ENCODE measurements at regions not wholly inside any gene's neighbourhood (a gene's known extent, or its start where the extent isn't known, plus 50 kb on each side); places are given as distances from the start of the nearest gene placed in this dataset.

DNA sequence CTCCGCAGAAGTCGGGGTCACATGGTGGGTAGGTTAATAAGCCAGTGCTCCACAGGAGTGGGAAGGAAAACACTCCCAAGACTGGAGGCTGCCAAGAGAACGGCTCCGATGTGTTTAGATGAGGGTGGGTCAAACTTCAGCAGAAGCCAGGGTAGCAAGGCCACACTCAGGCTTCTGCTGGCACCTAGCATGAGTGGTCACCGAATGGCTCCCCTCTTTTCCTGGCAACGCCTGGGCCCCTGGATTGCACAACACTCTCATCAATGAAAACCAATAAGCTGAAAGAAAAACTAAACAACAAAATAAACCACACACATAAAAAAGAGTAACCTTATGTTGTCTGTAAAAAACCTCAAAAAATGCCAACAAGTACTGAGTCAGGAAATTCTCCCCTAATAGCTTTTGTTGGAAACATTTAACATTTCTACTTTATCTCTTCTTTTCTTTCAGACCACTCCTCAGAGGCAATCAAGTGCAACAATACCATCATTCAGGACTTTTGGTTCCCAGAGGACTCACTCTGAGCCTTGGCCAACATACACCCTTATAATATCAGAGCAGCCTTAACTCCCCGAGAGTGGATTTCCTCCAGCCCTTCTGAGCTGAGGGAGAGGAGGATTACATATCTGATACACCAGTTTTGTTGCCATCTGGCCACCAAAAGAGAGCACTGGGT is 279.9 kb downstream of the ENC1 start:
- Histone ChIP-seq H3K9me3 (ENCODE audit: control insufficient read depth, insufficient read depth, low read length) (no peaks in the 10 kb centered on the region), H3K27ac (ENCODE audit: low read depth, low read length) (no peak overlapping the region), H3K27me3 (ENCODE audit: control insufficient read depth, insufficient read depth, low read length) (peaks cover 7% of the 10 kb centered on the region), H3K4me3 (ENCODE audit: low read depth, low read length) (no peak overlapping the region)
- TF ChIP-seq, protein P1, sequence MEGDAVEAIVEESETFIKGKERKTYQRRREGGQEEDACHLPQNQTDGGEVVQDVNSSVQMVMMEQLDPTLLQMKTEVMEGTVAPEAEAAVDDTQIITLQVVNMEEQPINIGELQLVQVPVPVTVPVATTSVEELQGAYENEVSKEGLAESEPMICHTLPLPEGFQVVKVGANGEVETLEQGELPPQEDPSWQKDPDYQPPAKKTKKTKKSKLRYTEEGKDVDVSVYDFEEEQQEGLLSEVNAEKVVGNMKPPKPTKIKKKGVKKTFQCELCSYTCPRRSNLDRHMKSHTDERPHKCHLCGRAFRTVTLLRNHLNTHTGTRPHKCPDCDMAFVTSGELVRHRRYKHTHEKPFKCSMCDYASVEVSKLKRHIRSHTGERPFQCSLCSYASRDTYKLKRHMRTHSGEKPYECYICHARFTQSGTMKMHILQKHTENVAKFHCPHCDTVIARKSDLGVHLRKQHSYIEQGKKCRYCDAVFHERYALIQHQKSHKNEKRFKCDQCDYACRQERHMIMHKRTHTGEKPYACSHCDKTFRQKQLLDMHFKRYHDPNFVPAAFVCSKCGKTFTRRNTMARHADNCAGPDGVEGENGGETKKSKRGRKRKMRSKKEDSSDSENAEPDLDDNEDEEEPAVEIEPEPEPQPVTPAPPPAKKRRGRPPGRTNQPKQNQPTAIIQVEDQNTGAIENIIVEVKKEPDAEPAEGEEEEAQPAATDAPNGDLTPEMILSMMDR (IDR thresholded peaks at IDR 0.05; ENCODE audit: low read depth, low read length), result no peak
- ChIA-PET CTCF (no interaction called here), POLR2A (no interaction called here)
- DNase-seq (ENCODE audit: low read depth, low spot score), result no peak

DNA sequence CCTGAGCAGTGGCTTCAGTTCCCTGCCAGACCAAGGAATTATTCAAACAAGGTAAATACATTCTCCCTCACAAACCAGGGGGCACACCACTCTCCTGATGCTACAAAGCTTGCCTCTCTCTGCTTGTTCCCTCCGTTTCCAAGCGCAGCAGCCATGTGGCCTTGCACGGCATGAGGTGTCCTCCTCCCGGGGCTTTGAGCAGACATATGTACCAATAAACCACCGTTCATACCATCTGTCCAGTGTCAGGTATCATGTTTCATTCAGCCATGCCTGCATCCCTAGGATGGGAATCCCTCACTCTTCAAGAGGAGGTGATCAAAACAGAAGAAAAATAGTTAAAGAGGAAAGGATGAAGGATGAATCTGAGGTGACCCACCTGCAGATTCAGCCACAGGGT is 282.7 kb downstream of the ENC1 start:
- CTCF ChIA-PET, result interaction anchor here (0.6 kb wide), 1 partner anchor 259 kb away, joined by 3 read pairs; no protein-coding TSS in a partner anchor
- DNase-seq (ENCODE audit: low read depth, low spot score), result no peak
- H3K4me3 ChIP-seq (ENCODE audit: low read depth, low read length), result no peak overlapping the region
- no peaks in the 10 kb centered on the region for H3K9me3 ChIP-seq (ENCODE audit: control insufficient read depth, insufficient read depth, low read length)
- TF ChIP-seq, protein P1 (IDR thresholded peaks at IDR 0.05; ENCODE audit: low read depth, low read length), result no peak
- no peaks in the 10 kb centered on the region for H3K27me3 ChIP-seq (ENCODE audit: control insufficient read depth, insufficient read depth, low read length)
- POLR2A ChIA-PET, result interaction anchor here (0.7 kb wide), 1 partner anchor 34 kb away, joined by 3 read pairs; no protein-coding TSS in a partner anchor
- no peak overlapping the region for H3K27ac ChIP-seq (ENCODE audit: low read depth, low read length)

DNA sequence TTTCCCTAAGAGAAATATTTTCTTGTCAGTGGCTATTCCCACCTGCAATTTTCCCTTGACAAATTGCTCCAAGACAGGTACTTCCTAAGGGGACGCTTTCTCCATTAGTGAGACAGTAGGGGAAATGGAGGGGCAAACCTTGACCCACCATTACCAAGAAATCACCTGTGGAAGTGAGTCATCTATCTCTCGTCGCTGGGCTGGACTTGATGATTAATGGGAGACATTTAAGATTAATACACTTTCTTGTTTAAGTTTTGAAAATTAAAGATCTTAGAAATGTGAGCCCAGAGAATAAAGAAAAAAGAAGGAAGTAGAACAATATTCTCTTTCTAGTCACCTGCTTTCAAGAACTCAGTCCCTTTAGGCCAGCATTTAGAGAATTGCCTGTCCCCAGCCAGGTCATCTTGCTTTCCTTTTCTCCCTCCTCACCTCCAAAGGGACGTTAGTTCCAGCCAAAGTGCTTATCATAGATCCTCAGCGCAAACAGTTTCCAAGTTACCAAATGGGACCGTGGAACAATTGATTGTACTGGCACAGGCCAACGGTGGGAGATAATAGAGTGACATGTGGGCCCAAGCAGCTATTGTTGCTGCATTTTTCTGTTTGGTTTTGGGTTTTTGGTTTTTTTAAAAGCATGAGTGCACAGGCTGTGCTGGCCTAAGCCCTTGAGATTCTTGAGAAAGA is 284.4 kb downstream of the ENC1 start:
- no peak overlapping the region for H3K27ac ChIP-seq (ENCODE audit: low read depth, low read length)
- no peak overlapping the region for H3K4me3 ChIP-seq (ENCODE audit: low read depth, low read length)
- POLR2A ChIA-PET, result no interaction called here
- TF ChIP-seq, protein P1 (IDR thresholded peaks at IDR 0.05; ENCODE audit: low read depth, low read length), result no peak
- no peaks in the 10 kb centered on the region for H3K27me3 ChIP-seq (ENCODE audit: control insufficient read depth, insufficient read depth, low read length)
- no peaks in the 10 kb centered on the region for H3K9me3 ChIP-seq (ENCODE audit: control insufficient read depth, insufficient read depth, low read length)
- CTCF ChIA-PET, result no interaction called here
- DNase-seq (ENCODE audit: low read depth, low spot score), result no peak

- no peak overlapping the region for H3K27ac ChIP-seq (ENCODE audit: low read depth, low read length)
- no peak for DNase-seq (ENCODE audit: low read depth, low spot score)
- no peak overlapping the region for H3K4me3 ChIP-seq (ENCODE audit: low read depth, low read length)
- TF ChIP-seq, protein P1 (IDR thresholded peaks at IDR 0.05; ENCODE audit: low read depth, low read length), result no peak
- no peaks in the 10 kb centered on the region for H3K27me3 ChIP-seq (ENCODE audit: control insufficient read depth, insufficient read depth, low read length)
- peaks cover 3% of the 10 kb centered on the region; the same call in 1 of the 2 replicates for H3K9me3 ChIP-seq (ENCODE audit: control insufficient read depth, insufficient read depth, low read length)
- ChIA-PET CTCF (no interaction called here), POLR2A (no interaction called here)
Observed at GRCh38 chr5:74355041-74355824, 285.3 kb downstream of the ENC1 start.
